GM23338 (cell line): ENCODE measurements at regions not wholly inside any gene's neighbourhood (a gene's known extent, or its start where the extent isn't known, plus 50 kb on each side); places are given as distances from the start of the nearest gene placed in this dataset.

Source experiments
- ATAC-seq: fragments of 200-7000 bp; cut with Tn5 transposase; 3 replicates; pipeline ENCODE4 v1.9.1; 2020
- DNase-seq: peaks from one replicate; pipeline ENCODE4 v3.0.0-alpha.2; 2015; ENCODE audit warnings: low spot score
- H2AFZ ChIP-seq: fragments of 200-600 bp; sonication (generic); 2 replicates; pipeline ENCODE4 v1.8.0; 2016; ENCODE audit warnings: antibody characterized with exemption, mild to moderate bottlenecking, moderate library complexity
- H3F3A ChIP-seq: fragments of 200-600 bp; sonication (generic); replicated peaks from 2 replicates; pipeline ENCODE4 v1.8.0; 2017; ENCODE audit warnings: antibody characterized with exemption, mixed run types, low read depth
- H3K27ac ChIP-seq: fragments of 200-600 bp; sonication (generic); 2 replicates; pipeline ENCODE4 v1.6.1; 2016; ENCODE audit warnings: low read depth
- H3K27me3 ChIP-seq: fragments of 200-600 bp; sonication (generic); 2 replicates; pipeline ENCODE4 v1.8.0; 2016; ENCODE audit warnings: mild to moderate bottlenecking, mixed run types, moderate library complexity; ENCODE audit not compliant: insufficient read depth
- H3K36me3 ChIP-seq: fragments of 200-600 bp; sonication (generic); 2 replicates; pipeline ENCODE4 v1.8.0; 2016; ENCODE audit warnings: mild to moderate bottlenecking; ENCODE audit not compliant: insufficient read depth
- H3K4me1 ChIP-seq: fragments of 200-600 bp; sonication (generic); 2 replicates; pipeline ENCODE4 v1.8.0; 2016; ENCODE audit warnings: mild to moderate bottlenecking, moderate library complexity; ENCODE audit not compliant: insufficient read depth
- H3K4me2 ChIP-seq: fragments of 200-600 bp; sonication (generic); 2 replicates; pipeline ENCODE4 v1.7.1; 2017; ENCODE audit warnings: mixed run types
- H3K4me3 ChIP-seq: fragments of 200-600 bp; sonication (generic); 2 replicates; pipeline ENCODE4 v1.6.1; 2016; ENCODE audit warnings: mixed run types
- H3K79me2 ChIP-seq: fragments of 200-600 bp; sonication (generic); replicated peaks from 2 replicates; pipeline ENCODE4 v1.8.0; 2017; ENCODE audit warnings: mild to moderate bottlenecking; ENCODE audit not compliant: insufficient read depth
- H3K9me2 ChIP-seq: fragments of 200-600 bp; sonication (generic); 2 replicates; pipeline ENCODE4 v1.8.0; 2017; ENCODE audit not compliant: insufficient read depth
- H4K20me1 ChIP-seq: fragments of 200-600 bp; sonication (generic); replicated peaks from 2 replicates; pipeline ENCODE4 v1.8.0; 2017; ENCODE audit warnings: mild to moderate bottlenecking; ENCODE audit not compliant: insufficient read depth
- H3K27ac Mint-ChIP-seq: 2 replicates; pipeline ENCODE4 v1.8.0; 2020; ENCODE audit warnings: inconsistent platforms, mild to moderate bottlenecking, moderate library complexity, mixed read lengths
- H3K27me3 Mint-ChIP-seq: 3 replicates; pipeline ENCODE4 v1.8.0; 2022; ENCODE audit warnings: low read depth, mild to moderate bottlenecking, moderate library complexity, mixed read lengths, inconsistent platforms; ENCODE audit not compliant: insufficient read depth, poor library complexity
- H3K36me3 Mint-ChIP-seq: 3 replicates; pipeline ENCODE4 v1.8.0; 2021; ENCODE audit warnings: low read depth, mild to moderate bottlenecking, inconsistent platforms, moderate library complexity, mixed read lengths
- H3K4me1 Mint-ChIP-seq: 3 replicates; pipeline ENCODE4 v1.8.0; 2020; ENCODE audit warnings: mild to moderate bottlenecking, inconsistent platforms, mixed read lengths
- H3K4me3 Mint-ChIP-seq: 3 replicates; pipeline ENCODE4 v1.8.0; 2021; ENCODE audit warnings: moderate library complexity, mild to moderate bottlenecking, inconsistent platforms, mixed read lengths
- H3K9me3 Mint-ChIP-seq: 3 replicates; pipeline ENCODE4 v1.8.0; 2020; ENCODE audit warnings: moderate library complexity, mild to moderate bottlenecking, inconsistent platforms, mixed read lengths
- CREB1 ChIP-seq: fragments of 250-450 bp; sonication (Bioruptor Pico); IDR thresholded peaks from 2 replicates; pipeline ENCODE4 v1.5.0; 2020; ENCODE audit warnings: low read depth, mild to moderate bottlenecking, moderate library complexity
- ETS1 ChIP-seq: IDR thresholded peaks from 2 replicates; pipeline ENCODE4 v1.6.1; 2016; ENCODE audit warnings: antibody characterized with exemption
- EZH2 ChIP-seq: fragments of 200-600 bp; sonication (generic); IDR thresholded peaks from one replicate; pipeline ENCODE4 v1.8.0; 2017; ENCODE audit warnings: antibody characterized with exemption, mild to moderate bottlenecking, low read depth; ENCODE audit not compliant: unreplicated experiment
- EZH2phosphoT487 ChIP-seq: fragments of 200-600 bp; sonication (generic); IDR thresholded peaks from one replicate; pipeline ENCODE4 v1.8.1; 2018; ENCODE audit warnings: antibody characterized with exemption; ENCODE audit not compliant: unreplicated experiment
- JUNB ChIP-seq: IDR thresholded peaks from one replicate; pipeline ENCODE4 v1.6.1; 2016; ENCODE audit warnings: antibody characterized with exemption; ENCODE audit not compliant: unreplicated experiment
- NANOG ChIP-seq: IDR thresholded peaks from 2 replicates; pipeline ENCODE4 v1.6.1; 2016; ENCODE audit warnings: antibody characterized with exemption, borderline replicate concordance
- STAT1 ChIP-seq: IDR thresholded peaks from one replicate; pipeline ENCODE4 v1.6.1; 2016; ENCODE audit warnings: antibody characterized with exemption; ENCODE audit not compliant: unreplicated experiment
- ZNF114 ChIP-seq: fragments of 250-450 bp; sonication (Bioruptor Pico); IDR thresholded peaks from 2 replicates; pipeline ENCODE4 v1.5.0; 2020; ENCODE audit warnings: mild to moderate bottlenecking, moderate library complexity
- ZNF331 ChIP-seq: fragments of 250-450 bp; sonication (Bioruptor Pico); IDR thresholded peaks from 2 replicates; pipeline ENCODE4 v1.5.0; 2020; ENCODE audit warnings: low read depth, mild to moderate bottlenecking, moderate library complexity
- TF ChIP-seq, protein P1 (sequence below): IDR thresholded peaks from one replicate; pipeline ENCODE4 v1.6.1; 2018; ENCODE audit warnings: antibody characterized with exemption; ENCODE audit not compliant: unreplicated experiment
- TF ChIP-seq, protein P2 (sequence below), 2 experiments: fragments of 200-600 bp in 1 of 2; sonication (generic) in 1 of 2; conservative IDR thresholded peaks; 2 replicates each; pipeline versions ENCODE4 v1.5.1 to v1.6.1; 2016 to 2017; ENCODE audit warnings: antibody characterized with exemption in 2 of 2, low read depth in 2 of 2, mild to moderate bottlenecking in 2 of 2, moderate library complexity in 1 of 2

GRCh38 chr15:97683831-97684230 is 276.7 kb upstream of the ARRDC4 start:
- Histone ChIP-seq H3F3A (no peaks in the 10 kb centered on the region), H3K4me2 (no peak overlapping the region), H3K79me2 (no peaks in the 10 kb centered on the region), H3K4me3 (no peak overlapping the region), H3K36me3 (no peaks in the 10 kb centered on the region), H4K20me1 (no peaks in the 10 kb centered on the region), H3K27me3 (no peaks in the 10 kb centered on the region), H2AFZ (0 out of 2 replicates have a peak overlapping the region, but pooled peaks have one; percentile 59), H3K4me1 (no peaks in the 10 kb centered on the region), H3K27ac (no peak overlapping the region), H3K9me2 (0 out of 2 replicates have a peak, but pooled peaks cover 2% of the 10 kb centered on the region)
- Mint-ChIP-seq H3K27me3 (no peaks in the 10 kb centered on the region), H3K27ac (no peak overlapping the region), H3K36me3 (no peaks in the 10 kb centered on the region), H3K4me1 (no peaks in the 10 kb centered on the region), H3K9me3 (no peaks in the 10 kb centered on the region), H3K4me3 (no peak overlapping the region)
- ATAC-seq: no peak
- TF ChIP-seq ZNF331 (no peak), NANOG (no peak), ZNF114 (CRISPR knock-in tag) (no peak), STAT1 (no peak), EZH2 (no peak)
- TF ChIP-seq, protein P1, sequence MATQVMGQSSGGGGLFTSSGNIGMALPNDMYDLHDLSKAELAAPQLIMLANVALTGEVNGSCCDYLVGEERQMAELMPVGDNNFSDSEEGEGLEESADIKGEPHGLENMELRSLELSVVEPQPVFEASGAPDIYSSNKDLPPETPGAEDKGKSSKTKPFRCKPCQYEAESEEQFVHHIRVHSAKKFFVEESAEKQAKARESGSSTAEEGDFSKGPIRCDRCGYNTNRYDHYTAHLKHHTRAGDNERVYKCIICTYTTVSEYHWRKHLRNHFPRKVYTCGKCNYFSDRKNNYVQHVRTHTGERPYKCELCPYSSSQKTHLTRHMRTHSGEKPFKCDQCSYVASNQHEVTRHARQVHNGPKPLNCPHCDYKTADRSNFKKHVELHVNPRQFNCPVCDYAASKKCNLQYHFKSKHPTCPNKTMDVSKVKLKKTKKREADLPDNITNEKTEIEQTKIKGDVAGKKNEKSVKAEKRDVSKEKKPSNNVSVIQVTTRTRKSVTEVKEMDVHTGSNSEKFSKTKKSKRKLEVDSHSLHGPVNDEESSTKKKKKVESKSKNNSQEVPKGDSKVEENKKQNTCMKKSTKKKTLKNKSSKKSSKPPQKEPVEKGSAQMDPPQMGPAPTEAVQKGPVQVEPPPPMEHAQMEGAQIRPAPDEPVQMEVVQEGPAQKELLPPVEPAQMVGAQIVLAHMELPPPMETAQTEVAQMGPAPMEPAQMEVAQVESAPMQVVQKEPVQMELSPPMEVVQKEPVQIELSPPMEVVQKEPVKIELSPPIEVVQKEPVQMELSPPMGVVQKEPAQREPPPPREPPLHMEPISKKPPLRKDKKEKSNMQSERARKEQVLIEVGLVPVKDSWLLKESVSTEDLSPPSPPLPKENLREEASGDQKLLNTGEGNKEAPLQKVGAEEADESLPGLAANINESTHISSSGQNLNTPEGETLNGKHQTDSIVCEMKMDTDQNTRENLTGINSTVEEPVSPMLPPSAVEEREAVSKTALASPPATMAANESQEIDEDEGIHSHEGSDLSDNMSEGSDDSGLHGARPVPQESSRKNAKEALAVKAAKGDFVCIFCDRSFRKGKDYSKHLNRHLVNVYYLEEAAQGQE: no peak
- TF ChIP-seq, protein P2, sequence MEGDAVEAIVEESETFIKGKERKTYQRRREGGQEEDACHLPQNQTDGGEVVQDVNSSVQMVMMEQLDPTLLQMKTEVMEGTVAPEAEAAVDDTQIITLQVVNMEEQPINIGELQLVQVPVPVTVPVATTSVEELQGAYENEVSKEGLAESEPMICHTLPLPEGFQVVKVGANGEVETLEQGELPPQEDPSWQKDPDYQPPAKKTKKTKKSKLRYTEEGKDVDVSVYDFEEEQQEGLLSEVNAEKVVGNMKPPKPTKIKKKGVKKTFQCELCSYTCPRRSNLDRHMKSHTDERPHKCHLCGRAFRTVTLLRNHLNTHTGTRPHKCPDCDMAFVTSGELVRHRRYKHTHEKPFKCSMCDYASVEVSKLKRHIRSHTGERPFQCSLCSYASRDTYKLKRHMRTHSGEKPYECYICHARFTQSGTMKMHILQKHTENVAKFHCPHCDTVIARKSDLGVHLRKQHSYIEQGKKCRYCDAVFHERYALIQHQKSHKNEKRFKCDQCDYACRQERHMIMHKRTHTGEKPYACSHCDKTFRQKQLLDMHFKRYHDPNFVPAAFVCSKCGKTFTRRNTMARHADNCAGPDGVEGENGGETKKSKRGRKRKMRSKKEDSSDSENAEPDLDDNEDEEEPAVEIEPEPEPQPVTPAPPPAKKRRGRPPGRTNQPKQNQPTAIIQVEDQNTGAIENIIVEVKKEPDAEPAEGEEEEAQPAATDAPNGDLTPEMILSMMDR (conservative IDR thresholded peaks at IDR 0.05; ENCODE audit: low read depth in 2 of 2): no peak
- no peak for DNase-seq

DNA sequence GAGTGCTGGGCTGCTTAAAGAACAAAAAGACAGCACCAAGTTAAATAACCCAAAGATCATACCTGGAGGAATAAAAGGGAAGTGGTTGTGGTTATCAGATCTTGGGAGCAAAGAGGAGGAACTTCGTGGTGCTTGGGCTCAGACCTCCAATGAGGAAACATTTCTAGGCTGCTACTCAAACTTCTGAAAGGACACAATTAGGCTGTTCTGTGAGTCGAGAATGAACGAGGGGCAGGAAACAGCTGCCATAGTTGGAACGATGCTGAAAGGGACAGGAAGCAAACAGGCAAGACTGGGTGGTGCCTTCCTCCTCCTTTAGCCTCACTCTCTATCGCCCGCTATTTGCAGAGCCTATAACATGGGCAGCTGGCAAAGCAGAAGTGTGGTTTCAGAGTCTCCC is 276.3 kb upstream of the ARRDC4 start:
- no peak overlapping the region for H3K4me2 ChIP-seq
- no peaks in the 10 kb centered on the region for H3K79me2 ChIP-seq
- no peak overlapping the region for H3K27ac ChIP-seq
- H3K27ac Mint-ChIP-seq: no peak overlapping the region
- H3K4me1 ChIP-seq: no peaks in the 10 kb centered on the region
- H3K27me3 Mint-ChIP-seq: no peaks in the 10 kb centered on the region
- no peaks in the 10 kb centered on the region for H3F3A ChIP-seq
- H3K36me3 Mint-ChIP-seq: no peaks in the 10 kb centered on the region
- no peak for DNase-seq
- H3K4me1 Mint-ChIP-seq: no peaks in the 10 kb centered on the region
- no peaks in the 10 kb centered on the region for H3K9me3 Mint-ChIP-seq
- 0 out of 2 replicates have a peak overlapping the region, but pooled peaks have one; percentile 59 for H2AFZ ChIP-seq
- H3K27me3 ChIP-seq: no peaks in the 10 kb centered on the region
- H3K4me3 ChIP-seq: no peak overlapping the region
- H3K4me3 Mint-ChIP-seq: no peak overlapping the region
- H3K9me2 ChIP-seq: 0 out of 2 replicates have a peak, but pooled peaks cover 2% of the 10 kb centered on the region
- no peaks in the 10 kb centered on the region for H4K20me1 ChIP-seq
- no peaks in the 10 kb centered on the region for H3K36me3 ChIP-seq
- ATAC-seq: no peak
- no peak for TF ChIP-seq CREB1 (CRISPR knock-in tag)
- TF ChIP-seq NANOG: no peak
- TF ChIP-seq EZH2phosphoT487: no peak
- TF ChIP-seq JUNB: no peak
- no peak for TF ChIP-seq ETS1
